Spleen (tissue), 7 donors: ENCODE measurements at regions not wholly inside any gene's neighbourhood (a gene's known extent, or its start where the extent isn't known, plus 50 kb on each side); places are given as distances from the start of the nearest gene placed in this dataset.

Experiments
- CTCF ChIP-seq, 11 experiments: fragments of 200-600 bp in 7 of 11; fragments of 450-650 bp in 4 of 11; sonication (generic) in 4 of 11; IDR thresholded peaks in 8 of 11; conservative IDR thresholded peaks in 3 of 11; 1 replicate in 7 of 11; 2 replicates in 4 of 11; pipeline versions ENCODE4 v1.4.0 to v1.8.0; 2016 to 2021; ENCODE audit warnings: antibody characterized with exemption in 11 of 11, inconsistent platforms in 4 of 11, mild to moderate bottlenecking in 1 of 11
- POLR2A ChIP-seq, 3 donors: fragments of 450-650 bp; IDR thresholded peaks; one replicate each; pipeline ENCODE4 v1.5.1; 2017; ENCODE audit warnings: antibody characterized with exemption in 3 of 3, mild to moderate bottlenecking in 1 of 3
- POLR2AphosphoS5 ChIP-seq, 3 donors: sonication (generic); formaldehyde crosslinking; IDR thresholded peaks; one replicate each; pipeline ENCODE4 v1.5.1; 2017; ENCODE audit warnings: antibody characterized with exemption in 3 of 3
- donor health status: DM: no; HTN: no; CAD: no; lungs with moderate emphysema.
- donor health status: DM: no; HTN: no; CAD: no.
- donor health status: DM: no; HTN: no; CAD: no.

GRCh38 chr5:88545338-88545737 lies 276.7 kb upstream of the TMEM161B start:
- no peak for TF ChIP-seq CTCF (IDR thresholded peaks at IDR 0.05 in 8 of 11, conservative IDR thresholded peaks at IDR 0.05 in 3 of 11)
- TF ChIP-seq POLR2A (IDR thresholded peaks at IDR 0.05) = no peak
- no peak for TF ChIP-seq POLR2AphosphoS5 (IDR thresholded peaks at IDR 0.05)
